HG02678 (cell line): ENCODE measurements at regions not wholly inside any gene's neighbourhood (a gene's known extent, or its start where the extent isn't known, plus 50 kb on each side); places are given as distances from the start of the nearest gene placed in this dataset.

Experiments
- ATAC-seq: cut with Tn5 transposase; IDR thresholded peaks from one replicate; pipeline ENCODE4 v1.9.1; 2021; ENCODE audit warnings: mild to moderate bottlenecking, moderate library complexity; ENCODE audit not compliant: unreplicated experiment

GRCh38 chr17:69995476-69995875, 79.5 kb upstream of the KCNJ16 start:
- no peak for ATAC-seq

- ATAC-seq, result no peak
Observed at GRCh38 chr17:69997332-69997731, 77.7 kb upstream of the KCNJ16 start.

- ATAC-seq, result no peak
Observed at GRCh38 chr17:69999253-69999652, 75.8 kb upstream of the KCNJ16 start.

DNA sequence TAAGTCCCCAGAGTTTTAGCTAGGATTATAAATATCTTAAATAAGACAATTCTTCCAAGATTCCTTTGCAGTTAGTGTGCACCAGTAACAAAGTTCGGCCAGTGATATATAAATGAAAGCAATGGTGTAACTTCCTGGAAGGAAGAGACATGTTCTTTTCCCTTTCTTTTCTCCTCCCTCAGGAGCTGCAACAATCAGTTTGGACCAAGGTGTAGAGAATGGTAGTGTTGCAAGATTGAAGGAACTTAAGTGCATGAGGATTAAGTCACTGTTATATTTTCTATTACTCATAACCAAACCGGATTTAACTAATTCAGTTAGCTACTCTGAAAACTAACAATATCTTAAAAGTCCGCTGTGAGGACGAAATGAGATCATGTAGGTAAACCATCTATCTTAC, 68.9 kb upstream of the KCNJ16 start:
- no peak for ATAC-seq

DNA sequence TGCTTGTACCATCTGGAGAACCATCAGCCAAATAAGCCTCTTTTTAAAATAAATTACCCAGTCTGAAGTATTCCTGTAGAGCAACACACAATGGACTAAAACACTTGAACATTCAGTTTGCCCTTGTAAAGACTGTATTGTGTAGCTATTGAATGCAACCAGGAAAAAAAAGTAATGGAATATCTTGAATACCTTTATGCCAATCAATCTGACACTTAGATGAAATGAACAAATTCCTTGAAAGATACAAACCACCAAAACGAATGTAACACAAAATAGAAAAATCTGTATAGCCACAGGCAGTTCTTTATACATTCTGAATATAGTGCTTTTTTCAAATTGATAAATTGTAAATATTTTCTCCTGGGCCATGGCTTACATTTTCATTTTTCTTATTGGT, 63.3 kb upstream of the KCNJ16 start:
- no peak for ATAC-seq

- no peak for ATAC-seq
Observed at GRCh38 chr17:70013911-70014310, 61.1 kb upstream of the KCNJ16 start.

DNA sequence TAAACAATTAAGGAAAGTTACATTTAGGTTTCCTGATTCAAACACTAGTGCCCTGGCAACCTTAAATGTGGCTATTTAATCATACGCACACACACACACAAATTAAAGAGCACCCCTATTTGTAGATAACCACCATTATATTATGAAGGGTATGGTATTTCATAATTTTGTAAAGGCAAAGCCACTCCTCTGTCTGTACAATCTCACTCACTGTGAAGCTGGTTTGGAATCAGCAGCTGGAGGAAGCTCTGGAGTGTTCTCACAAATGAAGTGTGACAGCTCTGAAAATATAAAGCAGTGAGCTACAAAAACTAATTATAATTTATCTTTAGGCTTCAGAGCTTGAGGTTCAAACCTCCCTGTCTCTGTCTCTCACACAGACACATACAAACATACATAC, 57.9 kb upstream of the KCNJ16 start:
- ATAC-seq, result no peak

DNA sequence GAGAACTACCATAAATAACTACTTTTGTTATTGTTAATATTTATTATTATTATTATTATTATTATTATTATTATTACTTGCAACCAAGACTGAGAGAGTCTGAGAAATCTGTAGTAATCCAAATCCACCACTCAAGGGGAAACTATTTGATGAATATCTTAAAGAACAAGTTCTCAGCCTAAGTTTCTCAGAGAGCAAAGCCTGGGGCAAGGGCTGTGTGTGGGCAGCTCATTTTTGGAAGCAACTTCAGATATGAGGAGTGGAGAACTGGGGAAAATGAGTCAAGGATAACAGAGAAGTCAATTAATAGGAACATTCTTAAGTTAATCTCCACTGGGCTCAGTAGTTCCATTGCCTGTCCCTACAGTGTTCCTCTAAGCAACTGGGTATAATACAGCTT, 57.1 kb upstream of the KCNJ16 start:
- ATAC-seq, result no peak

DNA sequence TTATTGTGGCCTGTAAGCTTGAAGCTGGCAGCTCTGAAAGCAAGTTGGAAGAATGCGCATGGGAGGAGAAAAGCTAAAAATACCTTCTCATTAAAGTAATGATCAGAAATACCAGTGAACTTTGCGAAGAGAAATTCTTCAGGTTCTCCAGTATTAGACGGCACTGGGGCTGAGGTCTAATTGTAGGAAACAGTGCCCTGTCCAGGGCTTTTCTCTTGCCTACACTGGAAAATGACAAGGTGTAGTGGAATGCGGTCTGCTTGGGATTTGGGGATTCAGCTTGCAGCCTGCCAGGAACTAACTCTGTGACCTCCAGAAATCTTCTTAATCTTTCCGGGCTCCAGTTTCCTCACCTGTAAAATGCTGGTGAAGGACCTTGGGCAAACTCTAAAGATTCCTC, 53.3 kb upstream of the KCNJ16 start:
- no peak for ATAC-seq

DNA sequence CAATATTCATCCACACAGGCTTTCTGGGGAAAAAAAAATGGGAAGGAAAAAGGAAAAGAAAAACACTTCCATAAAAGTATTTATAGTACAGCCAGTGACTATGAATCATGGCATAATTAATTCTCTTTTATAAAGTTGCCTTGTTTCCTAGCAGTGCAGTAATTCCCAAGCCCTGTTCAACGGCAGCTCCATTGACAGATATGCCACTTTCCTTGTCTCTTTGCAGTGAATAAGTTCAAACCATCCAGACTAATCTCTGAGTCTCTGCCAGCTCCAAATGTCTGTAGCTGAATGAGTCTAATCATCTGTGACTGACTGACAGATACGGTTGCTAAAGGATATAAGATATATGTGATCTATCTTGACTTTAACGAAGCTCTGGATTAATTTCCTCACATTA, 52.9 kb upstream of the KCNJ16 start:
- ATAC-seq, result no peak

DNA sequence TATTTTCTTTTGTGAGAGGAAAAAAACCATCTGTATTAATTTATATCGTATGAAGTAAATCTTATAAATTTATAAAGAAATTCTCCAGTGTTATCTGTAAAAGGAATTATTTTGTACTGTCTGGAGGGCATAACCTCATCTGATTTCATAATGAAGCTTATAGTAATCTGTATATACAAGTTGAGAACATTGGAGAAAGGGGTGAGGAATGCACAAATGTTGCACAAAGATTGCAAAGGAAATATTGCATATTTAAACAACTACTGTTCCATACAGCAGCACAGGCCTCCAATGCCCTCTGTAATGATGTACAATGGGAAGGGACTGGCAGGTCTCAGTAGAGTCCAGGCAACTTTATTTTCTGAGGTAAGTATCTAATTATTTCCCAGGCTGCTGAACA, 50.8 kb upstream of the KCNJ16 start:
- no peak for ATAC-seq
